Left lung (tissue), 4 donors: ENCODE measurements at regions not wholly inside any gene's neighbourhood (a gene's known extent, or its start where the extent isn't known, plus 50 kb on each side); places are given as distances from the start of the nearest gene placed in this dataset.

Experiments
- ATAC-seq: fragments of 200-7000 bp; cut with Tn5 transposase; one replicate; pipeline ENCODE4 v1.9.1; 2020; ENCODE audit warnings: moderate library complexity
- DNase-seq, 4 donors: peaks; one replicate each; pipeline ENCODE4 v3.0.0-alpha.2; 2013 to 2020
- H3K27ac ChIP-seq, 2 donors: fragments of 200-600 bp; sonication (generic) in 1 of 2; one replicate each; pipeline versions ENCODE4 v1.5.0 to v1.8.0; 2020 to 2021
- H3K27me3 ChIP-seq, 2 donors: fragments of 200-600 bp; sonication (generic) in 1 of 2; one replicate each; pipeline versions ENCODE4 v1.5.0 to v1.8.0; 2020 to 2021
- H3K36me3 ChIP-seq, 2 donors: fragments of 200-600 bp; sonication (generic) in 1 of 2; one replicate each; pipeline versions ENCODE4 v1.5.0 to v1.8.0; 2020 to 2021
- H3K4me1 ChIP-seq, 2 donors: fragments of 200-600 bp; one replicate each; pipeline ENCODE4 v1.8.0; 2021
- H3K4me3 ChIP-seq, 2 donors: fragments of 200-600 bp; sonication (generic) in 1 of 2; one replicate each; pipeline versions ENCODE4 v1.5.0 to v1.8.0; 2020 to 2021; ENCODE audit warnings: mild to moderate bottlenecking in 1 of 2
- H3K9me3 ChIP-seq, 2 donors: fragments of 200-600 bp; sonication (generic) in 1 of 2; one replicate each; pipeline versions ENCODE4 v1.5.0 to v1.8.0; 2020 to 2021
- intact Hi-C, 2 donors: fragments of 100-400 bp; cut with DNase I; formaldehyde crosslinking; loops; one replicate each; pipeline versions ENCODE4 v1.11.2 to v1.14.2; 2022
- TF ChIP-seq, protein P1 (sequence below), 2 donors: fragments of 200-600 bp; sonication (generic) in 1 of 2; IDR thresholded peaks; one replicate each; pipeline versions ENCODE4 v1.5.0 to v1.8.0; 2021; ENCODE audit warnings: antibody characterized with exemption in 2 of 2
- donor health status: DM: no; HTN: yes; CAD: no.
- donor health status: DM: no; HTN: no; CAD: no.

DNA sequence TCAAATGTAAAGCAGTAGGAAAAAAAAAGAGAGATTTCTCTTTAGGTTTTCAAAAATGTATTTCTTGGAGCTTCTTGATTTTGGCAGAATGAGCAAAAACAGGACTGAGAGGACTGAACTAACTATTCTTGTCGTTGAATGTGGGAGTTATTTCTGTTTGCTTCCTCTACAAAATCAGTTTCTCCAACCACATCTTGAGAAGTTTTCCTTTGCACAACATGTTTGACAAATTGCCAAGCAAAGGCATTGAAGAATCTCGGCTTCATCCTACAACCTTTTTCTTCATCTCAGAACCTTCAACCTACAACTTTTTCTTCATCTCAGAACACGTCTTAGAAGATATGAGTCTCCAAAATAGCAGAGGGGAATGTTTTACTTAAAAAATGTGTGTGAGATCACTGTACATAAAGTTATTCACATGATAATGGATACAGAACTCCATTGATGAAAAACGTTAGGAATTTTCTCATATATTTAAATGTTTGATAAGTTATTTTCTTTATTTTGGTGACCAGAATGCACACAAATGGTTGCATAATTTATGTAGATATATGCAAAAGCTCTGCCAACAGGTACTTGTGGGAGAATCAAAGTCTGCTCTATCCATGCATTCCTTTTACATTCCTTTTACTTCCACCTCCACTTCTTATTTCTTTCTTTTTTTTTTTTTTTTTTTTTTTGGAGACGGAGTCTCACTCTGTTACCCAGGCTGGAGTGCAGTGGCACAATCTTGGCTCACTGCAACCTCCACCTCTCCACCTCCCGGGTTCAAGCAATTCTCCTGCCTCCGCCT is 370.0 kb downstream of the KCNJ2 start:
- no peak overlapping the region for H3K4me3 ChIP-seq
- ATAC-seq (no peak), DNase-seq (no peak)
- H3K9me3 ChIP-seq: no peaks in the 10 kb centered on the region
- H3K36me3 ChIP-seq: no peaks in the 10 kb centered on the region
- H3K27ac ChIP-seq: no peak overlapping the region
- TF ChIP-seq, protein P1, sequence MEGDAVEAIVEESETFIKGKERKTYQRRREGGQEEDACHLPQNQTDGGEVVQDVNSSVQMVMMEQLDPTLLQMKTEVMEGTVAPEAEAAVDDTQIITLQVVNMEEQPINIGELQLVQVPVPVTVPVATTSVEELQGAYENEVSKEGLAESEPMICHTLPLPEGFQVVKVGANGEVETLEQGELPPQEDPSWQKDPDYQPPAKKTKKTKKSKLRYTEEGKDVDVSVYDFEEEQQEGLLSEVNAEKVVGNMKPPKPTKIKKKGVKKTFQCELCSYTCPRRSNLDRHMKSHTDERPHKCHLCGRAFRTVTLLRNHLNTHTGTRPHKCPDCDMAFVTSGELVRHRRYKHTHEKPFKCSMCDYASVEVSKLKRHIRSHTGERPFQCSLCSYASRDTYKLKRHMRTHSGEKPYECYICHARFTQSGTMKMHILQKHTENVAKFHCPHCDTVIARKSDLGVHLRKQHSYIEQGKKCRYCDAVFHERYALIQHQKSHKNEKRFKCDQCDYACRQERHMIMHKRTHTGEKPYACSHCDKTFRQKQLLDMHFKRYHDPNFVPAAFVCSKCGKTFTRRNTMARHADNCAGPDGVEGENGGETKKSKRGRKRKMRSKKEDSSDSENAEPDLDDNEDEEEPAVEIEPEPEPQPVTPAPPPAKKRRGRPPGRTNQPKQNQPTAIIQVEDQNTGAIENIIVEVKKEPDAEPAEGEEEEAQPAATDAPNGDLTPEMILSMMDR (IDR thresholded peaks at IDR 0.05): no peak
- no peaks in the 10 kb centered on the region for H3K4me1 ChIP-seq
- intact Hi-C loops: no loop called here
- H3K27me3 ChIP-seq: no peaks in the 10 kb centered on the region

DNA sequence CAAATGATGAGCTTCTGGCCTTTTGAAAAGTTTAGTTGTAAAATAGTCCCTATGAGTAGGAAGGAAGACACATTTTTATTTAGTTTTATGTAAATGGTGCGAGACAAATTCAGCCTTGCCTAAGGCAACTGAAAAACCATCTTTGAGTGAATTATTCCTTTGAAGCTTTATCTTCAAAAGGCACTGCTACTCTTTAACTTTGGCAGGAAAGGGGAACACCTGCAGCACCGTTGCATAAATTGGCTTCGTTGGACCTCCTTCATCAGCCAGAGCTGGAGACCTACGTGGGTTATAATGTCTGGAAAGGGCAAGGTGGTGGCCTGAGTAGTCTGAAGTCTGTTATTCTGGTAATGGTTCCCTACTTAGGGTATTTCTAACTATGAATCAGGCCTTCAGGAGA is 373.5 kb downstream of the KCNJ2 start:
- intact Hi-C loops: no loop called here
- H3K4me1 ChIP-seq: no peaks in the 10 kb centered on the region
- ATAC-seq (no peak), DNase-seq (no peak)
- H3K27me3 ChIP-seq: no peaks in the 10 kb centered on the region
- no peaks in the 10 kb centered on the region for H3K9me3 ChIP-seq
- TF ChIP-seq, protein P1 (IDR thresholded peaks at IDR 0.05): no peak
- no peak overlapping the region for H3K27ac ChIP-seq
- H3K4me3 ChIP-seq: no peak overlapping the region
- H3K36me3 ChIP-seq: no peaks in the 10 kb centered on the region

DNA sequence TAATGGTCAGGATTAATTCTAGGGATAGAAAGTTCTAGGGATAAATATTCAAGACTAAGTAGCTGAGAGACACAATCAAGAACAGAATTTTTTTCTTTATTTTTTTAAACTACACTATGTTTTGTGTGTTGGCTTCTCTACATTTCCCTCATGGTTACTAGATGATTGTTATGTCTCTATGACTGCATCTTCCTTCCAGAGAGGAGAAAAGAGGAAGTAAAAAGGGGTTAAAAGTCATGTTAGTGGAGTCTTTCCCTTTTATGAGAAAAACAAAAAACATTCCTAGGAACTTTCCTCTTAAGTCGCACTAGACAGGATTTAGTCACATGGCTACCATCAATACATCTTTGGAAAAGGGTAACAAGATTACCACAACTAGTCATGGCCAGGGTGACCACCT is 375.0 kb downstream of the KCNJ2 start:
- Histone ChIP-seq H3K27me3 (no peaks in the 10 kb centered on the region), H3K4me1 (no peaks in the 10 kb centered on the region), H3K27ac (peak overlapping the region in 1 of 2 donors; percentile 35), H3K4me3 (no peak overlapping the region), H3K36me3 (no peaks in the 10 kb centered on the region), H3K9me3 (no peaks in the 10 kb centered on the region)
- ATAC-seq (peak; percentile 22), DNase-seq (no peak)
- TF ChIP-seq, protein P1 (IDR thresholded peaks at IDR 0.05): no peak
- intact Hi-C loops: no loop called here

DNA sequence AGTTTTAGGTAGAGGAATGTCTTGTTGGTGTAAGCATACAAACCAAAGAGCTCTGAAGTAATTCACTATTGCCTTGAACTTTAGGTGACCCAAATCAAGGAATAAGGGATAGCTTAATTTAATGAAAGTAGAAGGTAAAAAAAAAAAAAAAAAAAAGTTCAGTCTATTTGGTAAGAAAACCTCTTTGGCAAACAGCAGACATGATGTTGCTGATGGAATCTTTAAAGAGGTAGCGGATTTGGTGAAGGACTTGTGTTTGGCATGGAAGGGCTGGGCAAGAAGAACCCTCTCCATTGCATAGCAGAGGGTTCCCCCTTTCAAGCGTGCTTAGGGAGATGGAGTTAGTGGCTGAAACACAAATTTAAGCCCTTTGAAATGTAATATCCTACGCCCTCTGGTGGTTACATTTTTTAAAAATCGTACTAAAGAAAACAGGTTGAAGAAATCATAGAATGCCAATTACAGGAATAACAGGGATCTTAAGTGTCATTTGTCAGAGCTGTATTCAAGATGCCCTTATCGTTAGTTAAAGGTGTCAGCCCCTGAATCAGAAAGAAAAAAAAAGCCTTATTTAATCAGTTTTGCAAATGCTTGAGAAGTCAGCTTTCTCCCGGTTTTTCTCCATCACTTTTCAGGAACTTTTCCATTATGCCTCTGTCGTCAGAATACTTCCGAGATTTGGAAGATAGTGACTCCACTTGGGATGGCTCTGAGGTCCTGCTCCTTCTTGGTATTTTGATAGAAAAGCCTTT is 383.1 kb downstream of the KCNJ2 start:
- H3K4me3 ChIP-seq: no peak overlapping the region
- intact Hi-C loops: loop anchor here in 1 of 2 donors (5.0 kb wide), 1 partner anchor 985 kb away; no protein-coding TSS in a partner anchor
- ATAC-seq (peak; percentile 88), DNase-seq (peak in 2 of 4 donors; percentile 50 to 61)
- TF ChIP-seq, protein P1 (IDR thresholded peaks at IDR 0.05): peak; percentile 28 to 49
- no peaks in the 10 kb centered on the region for H3K27me3 ChIP-seq
- no peak overlapping the region for H3K27ac ChIP-seq
- H3K36me3 ChIP-seq: no peaks in the 10 kb centered on the region
- H3K9me3 ChIP-seq: no peaks in the 10 kb centered on the region
- no peaks in the 10 kb centered on the region for H3K4me1 ChIP-seq

DNA sequence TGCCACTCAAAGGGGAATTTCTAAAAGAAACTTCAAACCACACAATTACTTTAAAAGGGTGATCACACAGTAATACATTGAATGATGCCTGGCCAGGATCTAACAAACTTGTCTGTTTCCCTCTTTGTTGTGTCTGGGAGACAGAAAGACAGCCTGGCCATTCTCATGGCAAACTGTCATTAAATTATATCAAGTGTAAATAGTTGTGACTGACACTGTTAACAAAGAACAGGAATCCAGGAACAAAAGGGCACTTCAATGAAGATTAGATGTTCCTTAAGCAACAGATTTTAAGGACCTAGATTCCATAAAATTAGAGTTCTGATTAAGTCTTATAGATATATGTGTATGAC is 383.6 kb downstream of the KCNJ2 start:
- ATAC-seq (no peak), DNase-seq (no peak)
- Histone ChIP-seq H3K4me1 (no peaks in the 10 kb centered on the region), H3K36me3 (no peaks in the 10 kb centered on the region), H3K4me3 (no peak overlapping the region), H3K27ac (no peak overlapping the region), H3K27me3 (no peaks in the 10 kb centered on the region), H3K9me3 (no peaks in the 10 kb centered on the region)
- intact Hi-C loops: loop anchor here in 1 of 2 donors (5.0 kb wide), 1 partner anchor 986 kb away; no protein-coding TSS in a partner anchor
- TF ChIP-seq, protein P1 (IDR thresholded peaks at IDR 0.05): no peak
